B cell (primary cell): ENCODE measurements at regions not wholly inside any gene's neighbourhood (a gene's known extent, or its start where the extent isn't known, plus 50 kb on each side); places are given as distances from the start of the nearest gene placed in this dataset.

Experiments used
- ATAC-seq: fragments of 200-7000 bp; cut with Tn5 transposase; one replicate; pipeline ENCODE4 v1.10.0; 2021; ENCODE audit warnings: low read depth, mild to moderate bottlenecking, moderate number of reproducible peaks, moderate library complexity
- CTCF ChIA-PET: fragments of 350-600 bp; sonication (Branson Sonifier 250); formaldehyde crosslinking; loops from one replicate; lab custom pipeline; 2021; ENCODE audit warnings: antibody characterized with exemption, inconsistent platforms; lab: Charles Lee
- POLR2A ChIA-PET: fragments of 350-600 bp; sonication (Branson Sonifier 250); formaldehyde crosslinking; loops from one replicate; lab custom pipeline; 2021; ENCODE audit warnings: antibody characterized with exemption; lab: Charles Lee
- DNase-seq: peaks from one replicate; pipeline ENCODE4 v3.0.0; 2013
- H2AFZ ChIP-seq: 2 replicates; pipeline ENCODE4 v1.6.1; 2012; ENCODE audit warnings: mild to moderate bottlenecking, low read depth, low read length; ENCODE audit not compliant: insufficient read depth, poor library complexity, severe bottlenecking
- H3K27ac ChIP-seq, 2 donors: 1 replicate in 1 of 2; 2 replicates in 1 of 2; pipeline ENCODE4 v1.5.1; 2012 to 2013; ENCODE audit warnings: low read length in 2 of 2, mild to moderate bottlenecking in 2 of 2, moderate library complexity in 1 of 2
- H3K27me3 ChIP-seq, 4 experiments: fragments of 200-600 bp in 1 of 4; sonication (generic) in 1 of 4; replicated peaks in 1 of 4; 1 replicate in 2 of 4; 2 replicates in 2 of 4; pipeline versions ENCODE4 v1.6.1 to v1.7.0; 2013 to 2016; ENCODE audit warnings: low read length in 3 of 4, mild to moderate bottlenecking in 2 of 4, mixed read lengths in 1 of 4, moderate library complexity in 1 of 4; ENCODE audit not compliant: insufficient read depth in 4 of 4, control insufficient read depth in 3 of 4; ENCODE audit errors: control extremely low read depth in 1 of 4
- H3K36me3 ChIP-seq, 2 experiments: replicated peaks in 1 of 2; 1 replicate in 1 of 2; 2 replicates in 1 of 2; pipeline versions ENCODE4 v1.6.1 to v1.7.1; 2013; ENCODE audit warnings: low read length in 1 of 2; ENCODE audit not compliant: insufficient read depth in 2 of 2, control insufficient read depth in 1 of 2; ENCODE audit errors: control extremely low read depth in 1 of 2, extremely low read depth in 1 of 2
- H3K4me1 ChIP-seq, 2 donors: fragments of 200-600 bp in 1 of 2; sonication (generic) in 1 of 2; 1 replicate in 1 of 2; 2 replicates in 1 of 2; pipeline versions ENCODE4 v1.5.1 to v1.6.1; 2013 to 2017; ENCODE audit warnings: low read length in 2 of 2; ENCODE audit not compliant: control insufficient read depth in 2 of 2, insufficient read depth in 2 of 2
- H3K4me2 ChIP-seq: replicated peaks from 2 replicates; pipeline ENCODE3; 2012; ENCODE audit warnings: mild to moderate bottlenecking, low read depth, low read length; ENCODE audit not compliant: poor library complexity, severe bottlenecking
- H3K4me3 ChIP-seq, 5 experiments: fragments of 200-600 bp in 1 of 5; sonication (generic) in 1 of 5; 1 replicate in 3 of 5; 2 replicates in 2 of 5; pipeline versions ENCODE4 v1.5.1 to v1.7.0; 2011 to 2016; ENCODE audit warnings: low read length in 4 of 5, mild to moderate bottlenecking in 4 of 5, low read depth in 2 of 5, control low read depth in 1 of 5, moderate library complexity in 1 of 5; ENCODE audit not compliant: insufficient read depth in 1 of 5; ENCODE audit errors: control extremely low read depth in 1 of 5, extremely low read depth in 1 of 5
- H3K79me2 ChIP-seq: fragments of 200-600 bp; sonication (generic); one replicate; pipeline ENCODE4 v1.6.0; 2016; ENCODE audit warnings: low read length; ENCODE audit not compliant: control insufficient read depth, insufficient read depth
- H3K9ac ChIP-seq: fragments of 200-600 bp; sonication (generic); 2 replicates; pipeline ENCODE4 v1.6.1; 2017; ENCODE audit warnings: mild to moderate bottlenecking, low read length, moderate library complexity
- H3K9me3 ChIP-seq, 3 donors: one replicate each; pipeline versions ENCODE4 v1.6.1 to v1.7.1; 2013; ENCODE audit warnings: low read length in 2 of 3; ENCODE audit not compliant: control insufficient read depth in 2 of 3, insufficient read depth in 1 of 3; ENCODE audit errors: control extremely low read depth in 1 of 3
- H4K20me1 ChIP-seq: 2 replicates; pipeline ENCODE4 v1.6.0; 2012; ENCODE audit warnings: mild to moderate bottlenecking, low read length; ENCODE audit not compliant: insufficient read depth, control insufficient read depth, poor library complexity, severe bottlenecking
- H3K27ac Mint-ChIP-seq: one replicate; pipeline ENCODE4 v1.8.0; 2021; ENCODE audit warnings: mixed read lengths
- H3K27me3 Mint-ChIP-seq: one replicate; pipeline ENCODE4 v1.8.0; 2021; ENCODE audit warnings: mixed read lengths
- H3K4me1 Mint-ChIP-seq: one replicate; pipeline ENCODE4 v1.8.0; 2021; ENCODE audit warnings: mixed read lengths
- H3K4me3 Mint-ChIP-seq: one replicate; pipeline ENCODE4 v1.8.0; 2021; ENCODE audit warnings: mixed read lengths
- H3K9me3 Mint-ChIP-seq: one replicate; pipeline ENCODE4 v1.8.0; 2022; ENCODE audit warnings: mixed read lengths; ENCODE audit not compliant: insufficient read depth
- EZH2 ChIP-seq: IDR thresholded peaks from 2 replicates; pipeline ENCODE4 v1.6.1; 2012; ENCODE audit warnings: borderline replicate concordance, low read depth, mild to moderate bottlenecking, moderate library complexity, low read length; ENCODE audit not compliant: insufficient read depth, poor library complexity, severe bottlenecking
- WGBS: methylation state at CpG from one replicate; pipeline ENCODE4 v1.1.5; 2013; ENCODE audit warnings: missing lambda C conversion rate; ENCODE audit not compliant: insufficient coverage; 5-methylcytosine and 5-hydroxymethylcytosine counted together
- intact Hi-C: fragments of 100-400 bp; cut with micrococcal nuclease; formaldehyde crosslinking; loops from one replicate; pipeline ENCODE4 v1.10.0; 2022
- TF ChIP-seq, protein P1 (sequence below): fragments of 200-600 bp; IDR thresholded peaks from one replicate; pipeline ENCODE4 v1.8.0; 2022; ENCODE audit warnings: antibody characterized with exemption, mild to moderate bottlenecking

DNA sequence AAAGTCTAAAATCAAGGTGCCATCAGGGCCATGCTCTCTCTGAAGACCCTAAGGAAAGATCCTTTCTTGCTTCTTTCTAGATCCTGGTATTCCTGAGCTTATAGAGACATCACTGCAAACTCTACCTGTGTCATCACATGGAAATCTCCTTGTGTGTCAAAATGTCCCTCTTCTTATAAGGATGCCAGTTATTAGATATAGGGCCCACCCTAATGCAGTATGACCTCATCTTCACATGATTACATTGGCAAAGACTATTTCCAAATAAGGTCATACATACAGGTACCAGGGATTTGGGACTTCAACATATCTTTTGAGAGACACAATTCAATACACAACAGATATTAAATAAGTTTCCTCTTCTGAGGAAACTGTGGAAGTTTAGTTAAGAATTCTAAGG lies 123.9 kb downstream of the UNC5CL start:
- Histone ChIP-seq H3K9ac (no peak overlapping the region), H2AFZ (no peak overlapping the region), H3K79me2 (no peaks in the 10 kb centered on the region), H4K20me1 (no peaks in the 10 kb centered on the region), H3K4me2 (no peak overlapping the region), H3K27ac (no peak overlapping the region), H3K4me3 (no peak overlapping the region), H3K27me3 (peaks cover 0 to 33% (median 19%) of the 10 kb centered on the region in 4 experiments), H3K4me1 (peaks cover 9% of the 10 kb centered on the region in 2 donors), H3K36me3 (no peaks in the 10 kb centered on the region), H3K9me3 (no peaks in the 10 kb centered on the region)
- no peak overlapping the region for H3K4me3 Mint-ChIP-seq
- TF ChIP-seq EZH2 = no peak
- TF ChIP-seq, protein P1, sequence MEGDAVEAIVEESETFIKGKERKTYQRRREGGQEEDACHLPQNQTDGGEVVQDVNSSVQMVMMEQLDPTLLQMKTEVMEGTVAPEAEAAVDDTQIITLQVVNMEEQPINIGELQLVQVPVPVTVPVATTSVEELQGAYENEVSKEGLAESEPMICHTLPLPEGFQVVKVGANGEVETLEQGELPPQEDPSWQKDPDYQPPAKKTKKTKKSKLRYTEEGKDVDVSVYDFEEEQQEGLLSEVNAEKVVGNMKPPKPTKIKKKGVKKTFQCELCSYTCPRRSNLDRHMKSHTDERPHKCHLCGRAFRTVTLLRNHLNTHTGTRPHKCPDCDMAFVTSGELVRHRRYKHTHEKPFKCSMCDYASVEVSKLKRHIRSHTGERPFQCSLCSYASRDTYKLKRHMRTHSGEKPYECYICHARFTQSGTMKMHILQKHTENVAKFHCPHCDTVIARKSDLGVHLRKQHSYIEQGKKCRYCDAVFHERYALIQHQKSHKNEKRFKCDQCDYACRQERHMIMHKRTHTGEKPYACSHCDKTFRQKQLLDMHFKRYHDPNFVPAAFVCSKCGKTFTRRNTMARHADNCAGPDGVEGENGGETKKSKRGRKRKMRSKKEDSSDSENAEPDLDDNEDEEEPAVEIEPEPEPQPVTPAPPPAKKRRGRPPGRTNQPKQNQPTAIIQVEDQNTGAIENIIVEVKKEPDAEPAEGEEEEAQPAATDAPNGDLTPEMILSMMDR = no peak
- H3K4me1 Mint-ChIP-seq = peaks cover 10% of the 10 kb centered on the region
- H3K27ac Mint-ChIP-seq = no peak overlapping the region
- H3K27me3 Mint-ChIP-seq = peaks cover 47% of the 10 kb centered on the region
- POLR2A ChIA-PET = no interaction called here
- DNase-seq (no peak), ATAC-seq (no peak)
- CTCF ChIA-PET = no interaction called here
- intact Hi-C loops = no loop called here
- no peaks in the 10 kb centered on the region for H3K9me3 Mint-ChIP-seq

DNA sequence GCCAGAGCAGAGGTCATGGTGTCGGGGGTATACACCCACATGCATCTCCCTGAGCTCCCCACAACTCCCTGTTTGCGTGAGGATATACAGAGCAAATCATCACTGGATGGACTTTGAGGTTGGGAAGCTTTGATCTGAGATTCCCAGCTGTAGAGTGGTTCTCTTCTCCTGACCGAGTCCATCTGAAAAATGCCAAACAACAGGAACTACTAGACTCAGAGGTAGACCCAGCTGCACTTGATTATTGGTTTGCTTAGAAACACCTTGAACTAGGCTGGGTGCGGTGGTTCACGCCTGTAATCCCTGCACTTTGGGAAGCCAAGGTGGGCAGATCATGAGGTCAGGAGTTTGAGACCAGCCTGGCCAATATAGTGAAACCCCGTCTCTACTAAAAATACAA lies 125.0 kb downstream of the UNC5CL start:
- ChIA-PET POLR2A (no interaction called here), CTCF (no interaction called here)
- Histone ChIP-seq H3K4me3 (no peak overlapping the region), H3K9me3 (no peaks in the 10 kb centered on the region), H3K27me3 (peaks cover 0 to 25% (median 16%) of the 10 kb centered on the region in 4 experiments), H3K9ac (no peak overlapping the region), H3K36me3 (no peaks in the 10 kb centered on the region), H3K4me2 (no peak overlapping the region), H2AFZ (no peak overlapping the region), H3K4me1 (peaks cover 9% of the 10 kb centered on the region in 2 donors), H3K79me2 (no peaks in the 10 kb centered on the region), H3K27ac (no peak overlapping the region), H4K20me1 (no peaks in the 10 kb centered on the region)
- H3K4me3 Mint-ChIP-seq = no peak overlapping the region
- no peak overlapping the region for H3K27ac Mint-ChIP-seq
- DNase-seq (no peak), ATAC-seq (no peak)
- peaks cover 10% of the 10 kb centered on the region for H3K4me1 Mint-ChIP-seq
- WGBS = 100% methylated on average over 1 of the region's 6 CpGs
- no peaks in the 10 kb centered on the region for H3K9me3 Mint-ChIP-seq
- intact Hi-C loops = no loop called here
- TF ChIP-seq, protein P1 = no peak
- TF ChIP-seq EZH2 = no peak
- H3K27me3 Mint-ChIP-seq = peaks cover 41% of the 10 kb centered on the region
